DND-41 (cell line): ENCODE measurements at regions not wholly inside any gene's neighbourhood (a gene's known extent, or its start where the extent isn't known, plus 50 kb on each side); places are given as distances from the start of the nearest gene placed in this dataset.
"Not testable (repeated sequence)": the region's sequence is repeated elsewhere in the genome, so short reads cannot be mapped to it uniquely, and the experiment has no call there.

Experiments used
- ATAC-seq: fragments of 200-7000 bp; cut with Tn5 transposase; 3 replicates; pipeline ENCODE4 v1.9.1; 2021; ENCODE audit warnings: low read depth; ENCODE audit not compliant: insufficient read depth
- DNase-seq: peaks from one replicate; pipeline ENCODE4 v3.0.0-alpha.2; 2020
- H2AFZ ChIP-seq: 2 replicates; pipeline ENCODE4 v1.6.0; 2012; ENCODE audit warnings: low read depth, low read length
- H3K27ac ChIP-seq: 2 replicates; pipeline ENCODE4 v1.5.1; 2012; ENCODE audit warnings: low read length, inconsistent platforms
- H3K27me3 ChIP-seq: fragments of 200-600 bp; sonication (generic); 2 replicates; pipeline ENCODE4 v1.6.0; 2012; ENCODE audit warnings: low read length, mild to moderate bottlenecking, inconsistent platforms; ENCODE audit not compliant: insufficient read depth, poor library complexity
- H3K36me3 ChIP-seq: 2 replicates; pipeline ENCODE4 v1.5.1; 2012; ENCODE audit warnings: low read length, inconsistent platforms; ENCODE audit not compliant: insufficient read depth
- H3K4me1 ChIP-seq: 2 replicates; pipeline ENCODE4 v1.5.1; 2012; ENCODE audit warnings: mild to moderate bottlenecking, low read length; ENCODE audit not compliant: insufficient read depth
- H3K4me2 ChIP-seq: 2 replicates; pipeline ENCODE4 v1.6.0; 2012; ENCODE audit warnings: mild to moderate bottlenecking, moderate library complexity, low read length, inconsistent platforms; ENCODE audit not compliant: insufficient read depth
- H3K4me3 ChIP-seq, 2 experiments: fragments of 200-600 bp in 1 of 2; shearing (Covaris generic) in 1 of 2; 2 replicates each; pipeline ENCODE4 v1.5.1; 2012 to 2016; ENCODE audit warnings: inconsistent platforms in 2 of 2, low read length in 2 of 2, mild to moderate bottlenecking in 2 of 2, low read depth in 1 of 2, moderate library complexity in 1 of 2
- H3K79me2 ChIP-seq: 2 replicates; pipeline ENCODE4 v1.6.0; 2012; ENCODE audit warnings: low read length, inconsistent platforms; ENCODE audit not compliant: insufficient read depth
- H3K9ac ChIP-seq: 2 replicates; pipeline ENCODE4 v1.6.0; 2012; ENCODE audit warnings: low read depth, mild to moderate bottlenecking, inconsistent platforms, low read length, moderate library complexity
- H3K9me3 ChIP-seq: 2 replicates; pipeline ENCODE4 v1.5.1; 2012; ENCODE audit warnings: low read length, moderate library complexity, mild to moderate bottlenecking, inconsistent platforms; ENCODE audit not compliant: insufficient read depth, severe bottlenecking
- H4K20me1 ChIP-seq: 2 replicates; pipeline ENCODE4 v1.6.0; 2012; ENCODE audit warnings: low read length; ENCODE audit not compliant: insufficient read depth
- CTCF ChIP-seq: IDR thresholded peaks from 2 replicates; pipeline ENCODE4 v1.5.1; 2012; ENCODE audit warnings: borderline replicate concordance, low read length, moderate library complexity, mild to moderate bottlenecking; ENCODE audit not compliant: poor library complexity, severe bottlenecking; ENCODE audit errors: extremely low read depth
- EZH2 ChIP-seq: IDR thresholded peaks from 3 replicates; pipeline ENCODE4 v1.6.1; 2012; ENCODE audit warnings: borderline replicate concordance, low read depth, mild to moderate bottlenecking, moderate library complexity, low read length, inconsistent platforms; ENCODE audit not compliant: severe bottlenecking

- TF ChIP-seq CTCF (no peak), EZH2 (no peak)
- Histone ChIP-seq H4K20me1 (no peaks in the 10 kb centered on the region), H3K9me3 (no peaks in the 10 kb centered on the region), H3K27ac (no peak overlapping the region), H3K36me3 (no peaks in the 10 kb centered on the region), H3K4me3 (no peak overlapping the region), H3K9ac (no peak overlapping the region), H3K27me3 (no peaks in the 10 kb centered on the region), H2AFZ (no peak overlapping the region), H3K79me2 (no peaks in the 10 kb centered on the region), H3K4me2 (no peak overlapping the region), H3K4me1 (no peaks in the 10 kb centered on the region)
- ATAC-seq (no peak), DNase-seq (no peak)
Measured at GRCh38 chr13:42424182-42424581, 149.8 kb upstream of the TNFSF11 start.

GRCh38 chr13:42445354-42445753, 128.6 kb upstream of the TNFSF11 start:
- Histone ChIP-seq H3K4me3 (no peak overlapping the region), H3K27ac (no peak overlapping the region), H4K20me1 (no peaks in the 10 kb centered on the region), H2AFZ (no peak overlapping the region), H3K27me3 (no peaks in the 10 kb centered on the region), H3K36me3 (no peaks in the 10 kb centered on the region), H3K9me3 (peaks cover 28% of the 10 kb centered on the region), H3K79me2 (no peaks in the 10 kb centered on the region), H3K9ac (no peak overlapping the region), H3K4me2 (no peak overlapping the region), H3K4me1 (no peaks in the 10 kb centered on the region)
- TF ChIP-seq CTCF (no peak), EZH2 (no peak)
- no peak for DNase-seq
- ATAC-seq = no peak

GRCh38 chr13:42446597-42446996, 127.4 kb upstream of the TNFSF11 start:
- H4K20me1 ChIP-seq, H3K27me3 ChIP-seq, H3K9ac ChIP-seq, H3K4me3 ChIP-seq, H3K4me1 ChIP-seq, H3K4me2 ChIP-seq, DNase-seq, H3K36me3 ChIP-seq, H3K27ac ChIP-seq, H3K79me2 ChIP-seq, H2AFZ ChIP-seq, ATAC-seq: not testable (repeated sequence)
- peaks cover 28% of the 10 kb centered on the region for H3K9me3 ChIP-seq

GRCh38 chr13:42453091-42453645, 120.8 kb upstream of the TNFSF11 start:
- Histone ChIP-seq H3K4me3 (no peak overlapping the region), H3K9ac (no peak overlapping the region)
- no peak for ATAC-seq

More at GRCh38 chr13:42453091-42453645, 120.8 kb upstream of the TNFSF11 start:
- no peak for DNase-seq
- Histone ChIP-seq H3K27ac (no peak overlapping the region), H3K4me1 (no peaks in the 10 kb centered on the region), H4K20me1 (no peaks in the 10 kb centered on the region), H3K4me2 (no peak overlapping the region), H3K79me2 (no peaks in the 10 kb centered on the region), H3K36me3 (no peaks in the 10 kb centered on the region), H3K27me3 (no peaks in the 10 kb centered on the region), H3K9me3 (no peaks in the 10 kb centered on the region), H2AFZ (no peak overlapping the region)
- TF ChIP-seq CTCF = no peak
- no peak for TF ChIP-seq EZH2
